Heart left ventricle (tissue), 13 donors: ENCODE measurements at regions not wholly inside any gene's neighbourhood (a gene's known extent, or its start where the extent isn't known, plus 50 kb on each side); places are given as distances from the start of the nearest gene placed in this dataset.

ENCODE experiments used
- POLR2A ChIP-seq, 2 donors: fragments of 450-650 bp; IDR thresholded peaks; one replicate each; pipeline ENCODE4 v1.6.1; 2017; ENCODE audit warnings: antibody characterized with exemption in 2 of 2, mild to moderate bottlenecking in 2 of 2, moderate library complexity in 2 of 2
- TF ChIP-seq, protein P1 (sequence below), 12 donors: fragments of 200-600 bp; sonication (generic) in 4 of 12; IDR thresholded peaks; one replicate each; pipeline versions ENCODE4 v1.5.0 to v1.8.0; 2018 to 2022; ENCODE audit warnings: antibody characterized with exemption in 12 of 12, mild to moderate bottlenecking in 5 of 12
- donor health status: ischemic (EF 13 %, LVEDD 7.1; RV severe dilation, severe dysfunction).
- donor health status: DM: no; HTN: yes; CAD: no.
- donor health status: DM: no; HTN: no; CAD: no.
- donor health status: ischemic (EF 25% LVEDD 6.9; RV normal size, moderate dysfunction).
- donor health status: ischemic (EF 25% LVEDD 5.7; RV mildly dilated, moderate dysfunction).
- donor health status: ischemic (EF 35%, LVEDD 5.7; RV mildly dilated, moderate dysfunction).
- donor health status: nonischemic (EF 11% LVEDD 7.7; RV severe dilation, severe dysfunction).
- donor health status: DM: yes; HTN: yes; CAD: no.
- donor health status: PGD.
- donor health status: ischemic (EF 29% LVEDD 5.4; RV normal size, mild dysfunction).
- donor health status: nonischemic (EF 23%, LVEDD 6.1; RV moderate dilation, normal function).

DNA sequence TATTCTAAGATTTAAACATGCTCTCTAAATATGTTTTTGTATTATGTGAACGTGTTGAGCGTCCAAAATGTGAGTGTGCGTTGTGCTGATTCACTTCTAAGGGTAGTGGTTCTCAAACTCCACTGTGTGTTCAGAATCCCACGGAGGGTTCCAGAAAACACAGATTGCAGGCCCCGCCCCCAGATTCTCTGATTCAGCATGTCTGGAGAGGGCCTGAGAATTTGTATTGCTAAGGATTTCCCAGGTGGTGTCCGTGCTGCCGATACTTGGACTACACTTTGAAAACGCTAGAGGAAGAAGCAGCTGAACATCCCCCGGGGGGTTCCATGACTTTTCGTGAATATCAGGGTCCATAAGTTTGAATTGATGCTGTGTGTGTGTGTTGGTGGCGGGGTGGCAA, 1043.2 kb upstream of the WWC1 start:
- TF ChIP-seq, protein P1, sequence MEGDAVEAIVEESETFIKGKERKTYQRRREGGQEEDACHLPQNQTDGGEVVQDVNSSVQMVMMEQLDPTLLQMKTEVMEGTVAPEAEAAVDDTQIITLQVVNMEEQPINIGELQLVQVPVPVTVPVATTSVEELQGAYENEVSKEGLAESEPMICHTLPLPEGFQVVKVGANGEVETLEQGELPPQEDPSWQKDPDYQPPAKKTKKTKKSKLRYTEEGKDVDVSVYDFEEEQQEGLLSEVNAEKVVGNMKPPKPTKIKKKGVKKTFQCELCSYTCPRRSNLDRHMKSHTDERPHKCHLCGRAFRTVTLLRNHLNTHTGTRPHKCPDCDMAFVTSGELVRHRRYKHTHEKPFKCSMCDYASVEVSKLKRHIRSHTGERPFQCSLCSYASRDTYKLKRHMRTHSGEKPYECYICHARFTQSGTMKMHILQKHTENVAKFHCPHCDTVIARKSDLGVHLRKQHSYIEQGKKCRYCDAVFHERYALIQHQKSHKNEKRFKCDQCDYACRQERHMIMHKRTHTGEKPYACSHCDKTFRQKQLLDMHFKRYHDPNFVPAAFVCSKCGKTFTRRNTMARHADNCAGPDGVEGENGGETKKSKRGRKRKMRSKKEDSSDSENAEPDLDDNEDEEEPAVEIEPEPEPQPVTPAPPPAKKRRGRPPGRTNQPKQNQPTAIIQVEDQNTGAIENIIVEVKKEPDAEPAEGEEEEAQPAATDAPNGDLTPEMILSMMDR (IDR thresholded peaks at IDR 0.05) = no peak
- TF ChIP-seq POLR2A (IDR thresholded peaks at IDR 0.05) = no peak
